CD4-positive, alpha-beta T cell (primary cell): ENCODE measurements at regions not wholly inside any gene's neighbourhood (a gene's known extent, or its start where the extent isn't known, plus 50 kb on each side); places are given as distances from the start of the nearest gene placed in this dataset.

ENCODE experiments used
- ATAC-seq: fragments of 200-7000 bp; cut with Tn5 transposase; one replicate; pipeline ENCODE4 v1.10.0; 2022; ENCODE audit warnings: mild to moderate bottlenecking; ENCODE audit not compliant: poor library complexity
- CTCF ChIA-PET: fragments of 350-600 bp; sonication (Branson Sonifier 250); formaldehyde crosslinking; loops from one replicate; lab custom pipeline; 2021; ENCODE audit warnings: antibody characterized with exemption, inconsistent platforms; lab: Charles Lee
- POLR2A ChIA-PET: fragments of 350-600 bp; sonication (Branson Sonifier 250); formaldehyde crosslinking; loops from one replicate; lab custom pipeline; 2021; ENCODE audit warnings: antibody characterized with exemption, inconsistent platforms; lab: Charles Lee
- DNase-seq, 14 experiments: peaks; one replicate each; pipeline ENCODE4 v3.0.0-alpha.2; 2013 to 2020; ENCODE audit warnings: mixed read lengths in 2 of 14
- H3K27ac ChIP-seq, 2 donors: one replicate each; pipeline versions ENCODE4 v1.5.1 to v1.7.0; 2013; ENCODE audit warnings: low read length in 2 of 2, low read depth in 1 of 2, mild to moderate bottlenecking in 1 of 2
- H3K27me3 ChIP-seq, 2 experiments: 1 replicate in 1 of 2; 2 replicates in 1 of 2; pipeline versions ENCODE4 v1.6.1 to v1.7.0; 2013; ENCODE audit warnings: low read length in 2 of 2, control low read depth in 1 of 2, mild to moderate bottlenecking in 1 of 2, moderate library complexity in 1 of 2; ENCODE audit not compliant: insufficient read depth in 2 of 2, control insufficient read depth in 1 of 2
- H3K36me3 ChIP-seq: one replicate; pipeline ENCODE4 v1.6.1; 2013; ENCODE audit warnings: low read length, control low read depth; ENCODE audit not compliant: insufficient read depth
- H3K4me1 ChIP-seq: one replicate; pipeline ENCODE4 v1.6.1; 2013; ENCODE audit warnings: low read length, control low read depth; ENCODE audit not compliant: insufficient read depth
- H3K4me3 ChIP-seq: one replicate; pipeline ENCODE4 v1.5.1; 2013; ENCODE audit warnings: mild to moderate bottlenecking, low read length, moderate library complexity
- H3K9me3 ChIP-seq, 2 experiments: 1 replicate in 1 of 2; 2 replicates in 1 of 2; pipeline versions ENCODE4 v1.6.1 to v1.7.0; 2013; ENCODE audit warnings: low read length in 2 of 2, mild to moderate bottlenecking in 2 of 2, control low read depth in 1 of 2, moderate library complexity in 1 of 2; ENCODE audit not compliant: control insufficient read depth in 1 of 2, insufficient read depth in 1 of 2
- H3K27ac Mint-ChIP-seq: one replicate; pipeline ENCODE4 v1.8.0; 2020; ENCODE audit warnings: mixed read lengths
- H3K27me3 Mint-ChIP-seq: one replicate; pipeline ENCODE4 v1.8.0; 2021; ENCODE audit warnings: mixed read lengths
- H3K36me3 Mint-ChIP-seq: one replicate; pipeline ENCODE4 v1.8.0; 2021; ENCODE audit warnings: low read depth, mixed read lengths
- H3K4me1 Mint-ChIP-seq: one replicate; pipeline ENCODE4 v1.8.0; 2021; ENCODE audit warnings: low read depth, mixed read lengths
- H3K4me3 Mint-ChIP-seq: one replicate; pipeline ENCODE4 v1.8.0; 2020; ENCODE audit warnings: mild to moderate bottlenecking, mixed read lengths
- H3K9me3 Mint-ChIP-seq: one replicate; pipeline ENCODE4 v1.8.0; 2020; ENCODE audit warnings: mixed read lengths
- intact Hi-C, 2 experiments: fragments of 100-400 bp; cut with DNase I in 1 of 2; cut with micrococcal nuclease in 1 of 2; formaldehyde crosslinking; loops; one replicate each; pipeline versions ENCODE4 v1.15.1 to v1.9.0; 2023 to 2025; cut with DNase I, micrococcal nuclease
- TF ChIP-seq, protein P1 (sequence below): fragments of 200-600 bp; IDR thresholded peaks from one replicate; pipeline ENCODE4 v1.8.0; 2022; ENCODE audit warnings: antibody characterized with exemption, mild to moderate bottlenecking

DNA sequence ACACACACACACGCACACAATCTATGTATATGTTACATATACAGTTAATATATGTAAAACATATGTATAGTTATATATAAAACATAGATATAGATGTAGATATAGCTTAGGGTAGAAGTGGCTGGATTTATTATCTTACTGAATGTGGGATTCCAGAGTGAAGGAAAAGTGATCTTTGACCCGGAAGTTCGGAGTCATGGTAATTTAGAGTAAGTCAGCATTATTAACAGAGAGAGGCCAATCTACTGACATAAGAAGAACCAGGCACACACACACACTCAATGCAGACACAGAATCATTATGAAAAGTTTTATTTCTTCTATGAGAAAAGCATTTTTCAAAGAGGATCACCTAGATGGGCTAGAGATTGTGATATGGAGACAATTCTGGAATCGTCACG, 384.2 kb upstream of the NOVA1 start:
- TF ChIP-seq, protein P1, sequence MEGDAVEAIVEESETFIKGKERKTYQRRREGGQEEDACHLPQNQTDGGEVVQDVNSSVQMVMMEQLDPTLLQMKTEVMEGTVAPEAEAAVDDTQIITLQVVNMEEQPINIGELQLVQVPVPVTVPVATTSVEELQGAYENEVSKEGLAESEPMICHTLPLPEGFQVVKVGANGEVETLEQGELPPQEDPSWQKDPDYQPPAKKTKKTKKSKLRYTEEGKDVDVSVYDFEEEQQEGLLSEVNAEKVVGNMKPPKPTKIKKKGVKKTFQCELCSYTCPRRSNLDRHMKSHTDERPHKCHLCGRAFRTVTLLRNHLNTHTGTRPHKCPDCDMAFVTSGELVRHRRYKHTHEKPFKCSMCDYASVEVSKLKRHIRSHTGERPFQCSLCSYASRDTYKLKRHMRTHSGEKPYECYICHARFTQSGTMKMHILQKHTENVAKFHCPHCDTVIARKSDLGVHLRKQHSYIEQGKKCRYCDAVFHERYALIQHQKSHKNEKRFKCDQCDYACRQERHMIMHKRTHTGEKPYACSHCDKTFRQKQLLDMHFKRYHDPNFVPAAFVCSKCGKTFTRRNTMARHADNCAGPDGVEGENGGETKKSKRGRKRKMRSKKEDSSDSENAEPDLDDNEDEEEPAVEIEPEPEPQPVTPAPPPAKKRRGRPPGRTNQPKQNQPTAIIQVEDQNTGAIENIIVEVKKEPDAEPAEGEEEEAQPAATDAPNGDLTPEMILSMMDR, result no peak
- Histone ChIP-seq H3K27ac (no peak overlapping the region), H3K4me1 (no peaks in the 10 kb centered on the region), H3K9me3 (peaks cover 0 to 4% of the 10 kb centered on the region in 2 experiments), H3K27me3 (no peaks in the 10 kb centered on the region), H3K36me3 (no peaks in the 10 kb centered on the region), H3K4me3 (no peak overlapping the region)
- H3K27me3 Mint-ChIP-seq, result no peaks in the 10 kb centered on the region
- POLR2A ChIA-PET, result no interaction called here
- H3K4me1 Mint-ChIP-seq, result no peaks in the 10 kb centered on the region
- H3K27ac Mint-ChIP-seq, result no peak overlapping the region
- no peak overlapping the region for H3K4me3 Mint-ChIP-seq
- H3K36me3 Mint-ChIP-seq, result no peaks in the 10 kb centered on the region
- no peak for ATAC-seq
- H3K9me3 Mint-ChIP-seq, result peaks cover 8% of the 10 kb centered on the region
- CTCF ChIA-PET, result no interaction called here
- DNase-seq, result no peak
- intact Hi-C loops, result no loop called here

DNA sequence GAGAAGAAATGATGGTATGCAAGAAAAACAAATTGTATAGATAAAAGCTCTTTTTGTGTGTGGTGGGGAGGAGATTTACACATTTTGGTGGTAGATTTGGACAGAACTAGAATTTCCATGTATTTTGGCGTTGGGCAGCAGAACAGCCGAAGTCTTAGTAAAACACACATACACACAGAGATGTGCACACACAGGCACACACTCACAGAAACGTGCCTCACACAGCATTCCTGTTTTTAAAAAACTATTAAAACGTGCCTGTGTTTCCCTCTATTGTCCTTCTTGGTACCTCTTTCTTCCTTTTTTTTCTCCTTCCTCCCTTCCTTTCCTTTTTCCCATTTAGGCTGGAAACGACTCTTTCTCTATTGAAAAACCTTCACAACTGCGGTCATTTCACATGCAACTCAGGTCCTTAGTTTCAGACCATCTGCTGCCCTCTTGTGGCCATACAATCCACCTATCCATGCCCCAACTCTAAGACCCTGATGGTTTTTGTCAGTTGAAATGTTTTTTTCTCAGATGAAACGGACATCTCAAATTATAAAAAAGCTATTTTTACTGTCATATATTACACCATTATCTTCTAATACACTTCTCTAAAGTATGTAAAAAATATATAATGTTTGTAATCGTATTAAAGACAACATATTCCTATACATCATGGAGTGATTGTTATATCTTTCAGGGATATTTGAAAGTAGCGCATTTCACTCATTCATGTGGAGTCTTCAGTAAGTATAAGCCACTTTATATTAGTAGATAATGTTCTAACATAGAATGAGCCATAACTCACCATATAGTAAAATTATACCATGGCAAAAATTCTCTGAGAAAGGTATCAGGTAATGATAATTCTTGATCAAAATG, 386.7 kb upstream of the NOVA1 start:
- Mint-ChIP-seq H3K4me3 (no peak overlapping the region), H3K4me1 (no peaks in the 10 kb centered on the region), H3K27me3 (no peaks in the 10 kb centered on the region), H3K27ac (no peak overlapping the region), H3K36me3 (no peaks in the 10 kb centered on the region), H3K9me3 (peaks cover 5% of the 10 kb centered on the region)
- ChIA-PET CTCF (no interaction called here), POLR2A (no interaction called here)
- Histone ChIP-seq H3K4me1 (no peaks in the 10 kb centered on the region), H3K36me3 (no peaks in the 10 kb centered on the region), H3K27ac (no peak overlapping the region), H3K9me3 (peaks cover 0 to 4% of the 10 kb centered on the region in 2 experiments), H3K27me3 (no peaks in the 10 kb centered on the region), H3K4me3 (no peak overlapping the region)
- no peak for ATAC-seq
- TF ChIP-seq, protein P1, result no peak
- intact Hi-C loops, result no loop called here
- DNase-seq, result no peak

DNA sequence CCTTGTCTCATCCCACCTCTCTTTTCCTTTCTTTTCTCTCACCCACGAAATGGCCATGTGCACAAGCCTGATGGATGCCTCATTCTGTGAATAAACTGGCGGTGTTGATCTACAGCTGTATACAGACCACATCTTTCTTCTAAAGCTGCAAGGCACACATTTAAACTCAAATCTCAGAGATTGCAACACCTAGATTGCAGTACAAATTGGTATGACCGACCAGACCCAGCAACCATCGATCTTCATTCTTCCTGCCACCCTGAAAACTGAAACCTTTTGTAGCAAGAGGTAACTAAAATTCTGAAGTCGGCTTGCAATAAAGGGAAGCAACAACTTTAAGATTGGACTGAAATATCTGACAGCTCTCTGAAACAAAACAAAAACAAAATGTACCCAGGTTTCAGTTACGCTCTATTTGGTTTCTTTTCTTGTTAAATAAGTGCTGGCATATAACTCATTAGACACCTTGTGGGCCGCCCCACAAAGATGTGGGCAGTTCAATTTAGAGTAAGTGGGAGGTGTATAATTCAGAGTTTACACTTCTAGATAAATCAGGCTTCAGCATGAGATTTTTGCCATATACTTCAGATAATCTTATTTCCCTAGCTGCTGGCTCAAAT, 390.0 kb upstream of the NOVA1 start:
- Histone ChIP-seq H3K4me3 (no peak overlapping the region), H3K27ac (no peak overlapping the region), H3K9me3 (no peaks in the 10 kb centered on the region), H3K27me3 (no peaks in the 10 kb centered on the region), H3K36me3 (no peaks in the 10 kb centered on the region), H3K4me1 (no peaks in the 10 kb centered on the region)
- Mint-ChIP-seq H3K36me3 (no peaks in the 10 kb centered on the region), H3K27ac (no peak overlapping the region), H3K4me1 (no peaks in the 10 kb centered on the region), H3K9me3 (peaks cover 5% of the 10 kb centered on the region), H3K27me3 (no peaks in the 10 kb centered on the region), H3K4me3 (no peak overlapping the region)
- DNase-seq, result no peak
- intact Hi-C loops, result no loop called here
- no peak for ATAC-seq
- ChIA-PET CTCF (no interaction called here), POLR2A (no interaction called here)
- TF ChIP-seq, protein P1, result no peak
